Stimulated activated CD4-positive, alpha-beta T cell treated with anti-CD3 and anti-CD28 coated beads, Interleukin-2, amount 100 ng/mL, for 48 hours (primary cell): ENCODE measurements at regions not wholly inside any gene's neighbourhood (a gene's known extent, or its start where the extent isn't known, plus 50 kb on each side); places are given as distances from the start of the nearest gene placed in this dataset.

Experiments used
- DNase-seq, 2 donors: peaks; one replicate each; pipeline ENCODE4 v3.0.0-alpha.2; 2020

DNA sequence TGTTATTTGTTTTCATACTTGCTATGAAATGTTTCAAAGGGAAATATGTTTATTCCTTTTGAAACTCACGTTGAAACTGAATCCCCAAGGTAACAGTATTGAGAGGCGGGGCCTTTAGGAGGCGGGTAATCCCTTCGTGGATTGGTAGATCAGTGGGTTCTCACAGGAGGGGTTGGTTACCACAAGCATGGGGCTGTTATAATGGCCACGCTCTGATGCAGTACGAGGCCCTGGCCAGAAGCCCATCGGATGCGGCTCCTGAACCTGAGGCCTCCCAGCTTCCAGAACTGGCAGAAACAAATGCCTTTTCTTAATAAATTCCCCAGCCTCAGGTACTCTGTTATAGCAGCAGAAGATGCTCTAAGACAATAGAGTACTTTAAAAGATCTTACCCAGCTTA, 135.7 kb downstream of the ASB1 start:
- no peak for DNase-seq

DNA sequence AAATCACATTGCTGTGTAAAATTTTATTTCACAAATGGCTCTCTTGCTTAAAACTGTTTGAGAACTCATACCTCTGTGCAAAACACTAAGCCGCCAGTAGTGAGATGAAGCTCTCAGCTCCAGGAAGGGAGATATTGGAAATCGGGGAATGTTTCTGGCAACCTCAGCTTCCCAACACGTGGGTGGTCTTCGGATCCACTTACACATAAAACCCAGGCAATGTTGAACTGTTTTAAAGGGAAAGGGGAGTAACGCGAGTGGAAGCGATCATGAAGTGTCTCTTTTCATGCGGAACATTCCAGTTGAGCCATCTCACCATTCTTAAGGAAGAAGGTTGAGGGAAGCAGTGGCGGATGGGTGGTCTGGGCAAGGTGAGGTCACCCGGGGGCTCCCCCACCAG, 136.8 kb downstream of the ASB1 start:
- no peak for DNase-seq

DNA sequence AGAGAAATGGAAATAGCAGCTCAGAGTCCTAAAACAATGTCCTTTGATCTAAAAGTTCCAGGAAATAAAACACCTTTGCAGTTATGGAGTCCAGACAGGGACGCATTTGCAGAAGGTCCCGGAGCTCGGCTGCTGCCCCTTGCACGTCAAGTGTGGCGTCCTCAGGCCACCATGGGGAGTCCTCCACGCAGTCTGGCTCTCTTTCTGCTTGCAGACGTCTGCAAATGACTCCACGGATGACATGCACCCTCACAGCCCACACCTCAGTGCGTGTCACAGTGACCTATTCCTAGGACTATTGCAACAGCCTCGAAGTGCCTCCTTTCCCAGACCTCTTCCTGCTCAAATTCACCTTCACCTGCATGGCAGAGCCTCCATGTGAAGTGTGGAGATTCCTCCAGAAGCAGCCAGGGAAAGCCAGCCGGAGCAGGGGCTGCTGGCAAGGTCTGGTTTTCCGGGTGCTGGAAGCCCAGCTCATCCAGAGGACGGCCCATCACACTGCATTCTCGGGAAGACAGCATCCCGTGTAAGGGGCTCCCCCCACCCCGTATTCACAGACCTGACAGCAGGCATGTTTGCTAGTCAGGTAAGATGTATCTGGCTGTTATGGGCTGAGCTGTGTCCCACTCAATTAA, 137.7 kb downstream of the ASB1 start:
- DNase-seq, result no peak

DNA sequence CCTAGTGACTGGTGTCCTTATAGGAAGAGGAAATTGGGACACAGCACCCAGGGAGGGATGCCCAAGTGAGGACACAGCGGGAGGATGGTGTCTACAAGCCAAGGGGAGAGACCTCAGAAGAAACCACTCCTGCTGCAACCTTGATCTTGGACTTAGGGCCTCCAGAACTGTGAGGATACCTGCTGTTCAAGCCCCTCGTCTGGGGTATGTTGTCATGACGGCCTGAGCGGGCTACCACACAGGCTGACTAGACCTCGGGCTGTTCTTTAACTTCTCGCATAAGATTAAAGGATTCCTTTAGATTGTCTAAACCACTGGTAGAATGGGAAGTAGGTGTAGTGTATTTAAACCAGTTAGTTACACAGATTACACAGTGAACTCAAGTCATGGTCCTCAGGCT, 138.3 kb downstream of the ASB1 start:
- no peak for DNase-seq

DNA sequence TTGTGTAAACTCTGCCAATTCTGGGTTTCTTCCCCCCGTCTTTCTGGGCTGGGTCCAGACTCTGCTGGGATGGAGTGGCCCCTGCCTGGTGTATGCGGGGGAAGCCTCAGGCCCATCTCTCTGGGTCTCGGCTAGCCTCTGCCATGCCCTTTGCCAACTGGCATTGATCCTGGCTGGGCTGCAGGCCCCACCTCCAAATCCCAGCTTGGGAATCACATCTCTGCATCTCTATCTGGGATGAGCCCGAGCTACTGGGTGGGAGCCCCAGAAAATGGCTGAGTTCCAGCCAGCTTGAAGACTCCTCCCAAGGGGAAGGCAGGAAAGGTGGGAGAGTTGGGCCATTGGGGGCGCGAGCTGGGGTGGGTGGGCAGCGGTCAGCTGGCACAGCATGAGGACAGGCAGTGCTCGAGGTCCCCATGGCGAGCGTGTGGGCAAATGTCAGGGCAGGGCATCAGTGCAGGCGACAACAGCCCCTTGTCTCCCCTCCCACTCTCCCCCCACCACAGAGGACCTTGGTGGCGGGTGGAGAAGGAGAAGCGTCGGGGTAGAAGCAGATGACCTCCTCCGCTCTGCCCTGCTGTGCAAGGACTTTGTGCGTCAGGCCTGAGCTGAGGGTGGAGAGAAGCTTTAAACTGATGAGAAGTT, 139.4 kb downstream of the ASB1 start:
- no peak for DNase-seq

DNA sequence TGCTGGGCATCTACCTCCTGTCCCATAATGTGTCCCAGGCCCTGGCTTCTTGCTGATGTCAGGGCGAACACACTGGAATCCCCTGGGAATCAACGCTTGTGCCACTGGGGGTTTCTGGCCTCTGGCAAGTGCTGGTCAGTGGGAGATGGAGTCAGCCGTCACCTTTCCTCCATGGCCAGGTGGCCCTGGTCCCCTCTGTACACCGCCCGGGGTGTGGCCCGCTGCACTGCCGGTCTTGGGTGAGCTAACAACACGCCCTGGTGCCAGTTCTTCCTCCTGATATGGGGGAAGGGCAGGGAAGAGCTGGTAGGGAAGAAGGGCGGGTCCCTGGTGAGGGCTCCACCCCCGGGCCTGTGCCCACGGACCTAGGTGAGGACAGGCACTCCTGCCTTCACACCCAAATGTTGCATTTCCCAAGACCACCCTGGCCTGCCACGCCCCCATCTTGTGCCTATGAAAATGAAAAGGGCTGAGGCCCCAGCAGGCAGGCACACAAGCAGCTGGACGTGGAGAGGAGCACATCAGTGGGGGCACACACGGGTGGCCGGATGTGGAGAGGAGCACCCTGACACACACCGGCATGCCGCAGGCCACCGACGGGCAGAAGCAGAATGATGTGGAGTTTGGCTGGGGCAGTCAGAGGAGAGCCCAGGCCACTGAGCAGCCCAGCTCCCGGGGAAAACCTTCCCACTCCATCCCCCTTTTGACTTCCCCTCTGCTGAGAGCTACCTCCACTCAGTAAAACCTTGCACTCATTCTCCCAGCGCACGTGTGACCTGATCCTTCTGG, 140.5 kb downstream of the ASB1 start:
- DNase-seq, result no peak

DNA sequence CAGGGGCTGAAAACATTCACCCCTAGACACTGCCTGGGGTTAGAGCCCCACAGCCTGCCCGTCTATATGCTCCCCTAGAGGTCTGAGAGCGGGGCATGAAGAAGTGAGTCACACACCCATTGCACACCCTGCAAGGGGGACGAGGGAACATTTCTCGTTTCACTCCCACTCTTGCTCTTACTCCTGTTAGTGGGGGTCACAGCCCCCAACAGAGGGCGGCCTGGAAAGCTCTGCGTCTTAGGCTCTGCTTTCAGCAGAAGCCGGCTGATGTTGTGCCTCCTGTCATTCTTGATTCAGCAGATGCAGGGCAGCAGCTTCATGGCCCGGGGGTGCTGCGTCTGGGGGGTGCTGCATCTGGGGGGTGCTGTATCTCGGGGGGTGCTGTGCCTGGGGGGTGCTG, 141.3 kb downstream of the ASB1 start:
- DNase-seq, result no peak

DNA sequence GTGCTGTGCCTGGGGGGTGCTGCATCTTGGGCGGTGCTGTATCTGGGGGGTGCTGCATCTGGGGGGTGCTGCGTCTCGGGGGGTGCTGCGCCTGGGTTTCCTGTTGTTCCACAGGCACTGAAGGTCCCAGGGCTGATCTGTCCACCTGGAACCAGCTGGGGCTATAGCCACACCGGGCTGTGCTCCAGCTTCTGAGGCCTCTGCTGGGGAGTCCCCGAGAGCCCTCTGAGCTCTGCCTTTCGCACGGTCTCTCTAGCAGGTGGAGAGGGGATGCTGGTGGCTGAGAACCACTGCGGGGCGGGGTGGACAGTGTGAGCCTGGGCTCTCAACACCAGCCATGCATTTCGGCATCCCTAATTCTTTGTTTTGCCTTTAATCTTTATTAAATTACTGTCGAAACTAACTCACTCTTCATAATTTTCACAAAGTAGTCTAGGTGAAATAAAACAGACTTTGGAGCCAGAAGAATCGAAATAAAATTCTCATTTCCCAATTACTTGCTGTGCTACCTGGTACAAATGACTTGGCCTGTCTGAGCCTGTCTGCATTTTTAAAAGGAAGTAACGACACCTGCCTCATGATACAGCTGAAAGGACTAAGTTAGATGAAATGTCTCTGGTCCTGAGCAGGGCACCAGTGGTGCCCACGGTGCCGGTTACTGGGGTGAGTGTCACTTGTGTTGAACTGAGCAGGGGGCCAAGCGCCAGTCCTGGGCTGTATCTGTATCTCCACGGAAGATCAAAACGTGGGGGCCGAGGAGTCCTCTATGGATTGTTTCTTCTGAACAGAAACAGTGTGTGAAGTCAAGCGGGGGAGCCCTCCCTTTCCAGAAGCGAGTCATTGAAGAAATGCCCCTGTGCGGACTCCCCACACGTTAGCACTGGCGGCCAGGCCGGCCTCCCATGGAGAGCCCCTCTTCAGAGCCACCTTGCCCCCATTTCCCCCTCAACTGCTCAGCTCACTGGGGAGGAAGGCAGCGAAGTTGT, 142.0 kb downstream of the ASB1 start:
- DNase-seq, result no peak

DNA sequence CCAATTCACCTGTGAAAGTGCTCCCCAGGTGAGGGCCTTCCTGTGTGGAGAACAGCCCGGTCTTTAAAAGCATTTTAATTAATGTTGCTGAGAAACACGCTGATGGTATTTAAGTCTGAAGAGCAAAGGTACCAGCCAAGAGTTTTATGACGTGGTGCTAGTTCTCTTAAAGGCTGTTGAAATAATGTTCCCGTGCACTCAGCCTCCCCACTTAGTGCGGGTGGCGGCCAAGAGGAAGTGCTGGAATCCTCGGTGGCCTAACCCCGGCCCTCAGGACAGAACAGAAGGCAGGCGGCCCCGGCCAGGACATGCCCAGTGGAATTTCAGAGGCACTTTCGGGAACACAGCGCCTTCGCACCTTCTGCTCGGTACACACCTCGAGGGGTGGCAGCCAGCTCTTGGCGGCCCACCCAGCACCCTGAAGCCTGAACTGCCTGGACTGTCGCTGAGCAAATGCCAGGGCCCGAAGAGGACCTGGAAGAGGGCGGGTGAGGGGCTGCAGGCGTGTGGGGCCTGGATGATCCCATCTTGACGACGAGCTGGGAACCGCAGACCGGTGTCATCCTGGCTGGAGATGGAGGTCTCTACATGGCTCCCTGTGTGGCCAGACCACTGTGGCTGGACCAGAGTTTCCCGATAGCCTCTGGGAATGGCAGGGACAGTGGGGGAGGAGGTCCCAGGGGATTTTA, 142.9 kb downstream of the ASB1 start:
- no peak for DNase-seq

DNA sequence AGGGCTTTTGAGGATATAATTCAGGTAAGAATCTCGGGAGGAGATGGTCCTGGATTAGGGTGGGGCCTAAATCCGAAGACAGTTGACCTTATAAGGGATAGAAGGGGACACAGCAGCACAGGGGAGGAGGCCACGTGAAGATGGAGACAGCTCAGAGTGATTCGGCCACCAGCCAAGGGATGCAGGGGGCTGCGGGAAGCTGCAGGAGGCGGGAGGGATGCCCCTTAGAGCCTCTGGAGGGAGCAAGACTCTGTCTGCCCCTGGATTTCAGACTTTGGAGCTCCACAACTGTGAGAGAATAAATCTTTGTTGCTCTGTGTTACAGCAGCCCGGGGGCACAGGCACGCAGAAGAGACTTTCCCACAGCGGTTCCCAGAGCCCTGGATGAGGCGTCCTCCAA, 143.7 kb downstream of the ASB1 start:
- DNase-seq, result no peak

DNA sequence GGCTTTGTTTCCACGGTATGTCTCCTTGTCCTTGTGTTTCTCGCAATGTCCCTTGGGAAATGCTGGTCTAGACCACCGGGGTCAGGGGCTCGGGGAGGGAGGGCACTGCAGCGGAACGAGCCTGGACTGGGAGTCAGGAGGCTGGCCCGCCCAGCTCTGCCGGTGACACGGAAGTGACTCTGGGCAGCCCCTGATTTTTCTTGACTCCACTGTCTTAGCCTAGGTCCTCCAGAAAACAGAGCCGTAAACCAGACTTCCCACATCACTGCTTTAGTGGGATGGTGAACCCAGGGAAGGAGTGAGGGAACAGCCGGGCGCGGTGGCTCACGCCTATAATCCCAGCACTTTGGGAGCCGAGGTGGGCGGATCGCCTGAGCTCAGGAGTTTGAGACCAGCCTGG, 144.2 kb downstream of the ASB1 start:
- DNase-seq, result no peak

DNA sequence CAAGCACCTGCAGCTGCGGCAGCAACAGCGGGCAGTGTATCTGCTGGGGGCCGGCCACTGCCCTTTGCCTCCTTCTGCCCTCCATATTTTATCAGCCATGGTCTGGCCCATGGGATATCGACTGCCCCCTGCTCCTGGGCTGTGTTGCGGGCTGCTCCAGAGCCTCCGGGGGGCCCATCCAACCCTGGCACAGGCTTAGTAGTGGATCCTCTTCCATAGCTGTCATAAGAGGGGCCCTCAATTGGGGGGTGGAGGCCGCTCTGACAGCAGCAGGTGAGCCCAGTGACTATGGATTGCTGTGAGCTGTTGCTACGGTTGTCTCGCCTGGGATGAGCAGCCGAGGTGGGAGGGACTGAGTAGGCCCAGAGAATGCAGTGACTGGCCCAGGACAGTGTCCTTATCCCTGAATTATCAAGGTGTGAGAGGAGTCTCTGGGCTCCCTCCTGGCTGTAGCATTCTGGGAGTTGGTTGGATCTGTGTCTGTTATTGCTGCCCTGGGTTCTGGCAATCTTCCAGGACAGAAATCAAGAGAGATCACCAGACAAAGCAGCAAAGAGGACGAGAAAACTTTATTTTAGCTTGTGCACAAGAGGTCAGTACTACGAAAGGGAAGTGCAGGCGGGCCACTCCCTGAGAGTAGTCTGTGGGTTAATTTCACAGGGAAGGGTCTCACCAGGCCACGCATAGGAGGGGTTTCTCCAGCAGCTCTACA, 145.1 kb downstream of the ASB1 start:
- DNase-seq, result no peak

DNA sequence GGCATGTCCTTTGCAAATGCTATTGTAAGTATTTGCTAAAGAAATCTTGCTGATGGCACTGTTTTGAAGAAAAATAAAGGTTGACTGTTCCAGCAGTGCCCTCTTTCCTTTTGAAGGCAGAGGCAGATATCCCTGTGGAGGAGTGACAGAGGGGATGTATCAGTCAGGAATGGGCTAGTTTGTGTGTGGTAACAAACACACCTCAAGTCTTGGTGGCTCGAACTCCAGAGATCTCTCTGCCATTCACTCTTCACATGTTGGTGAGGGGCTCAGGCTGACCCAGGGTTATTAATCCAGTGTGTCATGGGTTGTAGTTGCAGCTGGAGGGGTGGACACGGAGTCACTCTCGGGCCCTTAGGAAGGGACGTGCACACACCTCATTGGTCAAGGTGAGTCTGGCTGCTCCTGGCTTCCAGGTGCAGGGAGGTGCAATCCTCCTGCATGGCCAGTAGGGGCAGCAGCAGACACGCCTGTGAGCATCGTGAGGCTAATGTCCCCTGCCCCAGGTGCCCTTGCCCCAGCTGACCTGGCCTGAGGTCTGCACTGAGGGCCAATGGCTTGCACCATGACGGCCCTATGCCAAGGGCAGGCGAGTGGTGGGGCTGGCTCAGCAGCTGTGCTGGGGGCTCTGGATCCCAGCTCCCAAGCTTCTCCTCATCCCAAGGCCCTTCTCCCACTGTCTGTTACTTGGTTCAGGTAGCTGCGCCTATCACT, 146.5 kb downstream of the ASB1 start:
- DNase-seq, result peak in 1 of 2 donors; percentile 21

DNA sequence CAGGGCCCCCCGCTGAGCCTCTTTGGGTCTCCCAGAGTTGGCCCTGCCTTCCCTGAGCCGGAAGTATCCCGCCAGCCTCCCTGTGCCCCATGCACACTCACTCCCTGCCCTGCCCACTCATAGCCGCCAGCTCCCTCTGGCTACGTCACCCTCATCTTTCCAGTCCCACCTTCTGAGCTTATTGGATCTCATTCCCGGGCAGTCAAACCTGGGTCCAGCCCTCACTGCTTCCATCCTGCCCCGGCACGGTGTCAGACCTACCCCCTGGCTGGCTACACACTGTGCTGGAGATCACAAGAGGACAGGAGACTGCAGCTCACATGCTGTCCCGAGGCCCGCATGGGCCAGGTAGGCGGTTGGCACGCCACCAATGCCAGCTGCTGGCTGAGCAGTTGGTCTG, 147.2 kb downstream of the ASB1 start:
- DNase-seq, result no peak

DNA sequence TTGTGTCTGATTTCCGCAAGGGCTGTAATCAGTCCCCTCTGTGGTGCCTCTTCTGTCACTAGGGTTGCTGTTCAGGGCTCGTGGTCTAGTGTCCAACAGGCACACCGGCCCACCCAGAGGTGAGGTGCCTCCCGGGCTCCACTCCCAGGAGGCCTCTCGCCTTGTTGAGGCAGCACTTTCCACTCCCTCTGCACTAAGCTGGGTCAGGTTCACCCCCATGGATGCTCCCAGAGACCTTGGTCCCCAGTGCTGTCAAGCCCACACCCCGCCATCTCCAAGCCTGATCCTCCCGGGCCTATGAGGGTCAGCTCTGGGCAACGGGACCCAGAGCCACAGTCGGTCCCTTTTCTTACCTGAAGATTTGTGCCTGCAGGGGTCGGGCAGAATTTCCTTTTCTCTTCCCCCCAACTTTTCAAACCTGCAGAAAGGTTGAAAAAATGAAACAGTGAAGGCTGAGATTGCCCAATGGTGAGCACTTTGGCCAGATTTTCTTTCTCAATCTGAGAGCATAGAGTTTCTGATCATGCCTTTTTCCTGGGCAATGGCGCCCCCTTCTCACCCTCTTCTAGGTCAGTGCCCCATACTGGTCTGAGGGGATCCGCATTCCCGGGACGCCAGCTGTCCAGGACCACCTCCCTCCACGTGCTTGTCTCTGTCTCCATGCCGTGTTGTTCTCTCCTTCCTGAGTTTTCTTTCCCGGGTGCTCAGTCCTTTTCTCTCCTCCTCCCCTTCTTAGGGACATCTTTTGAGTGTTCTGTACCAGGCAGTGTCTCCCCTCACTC, 148.0 kb downstream of the ASB1 start:
- DNase-seq, result no peak

DNA sequence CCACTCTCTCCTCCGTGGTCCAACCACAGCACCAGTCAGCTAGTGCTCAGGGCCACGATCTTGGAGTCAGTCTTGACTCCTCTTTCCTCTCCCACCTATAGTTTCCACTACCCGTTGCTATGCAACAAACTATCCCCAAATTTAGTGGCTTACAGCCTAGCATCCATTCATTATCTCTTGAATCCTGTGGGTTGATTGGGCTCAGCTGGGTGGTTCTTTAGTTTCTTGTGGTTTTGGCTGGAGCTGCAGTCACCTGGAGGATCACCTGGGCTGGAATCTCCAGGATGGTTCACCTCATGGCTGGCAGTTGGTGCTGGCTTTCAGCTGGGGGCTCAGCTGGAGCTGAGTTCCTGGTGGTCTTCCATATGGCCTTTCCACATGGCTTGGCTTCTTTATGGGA, 149.9 kb downstream of the ASB1 start:
- no peak for DNase-seq

DNA sequence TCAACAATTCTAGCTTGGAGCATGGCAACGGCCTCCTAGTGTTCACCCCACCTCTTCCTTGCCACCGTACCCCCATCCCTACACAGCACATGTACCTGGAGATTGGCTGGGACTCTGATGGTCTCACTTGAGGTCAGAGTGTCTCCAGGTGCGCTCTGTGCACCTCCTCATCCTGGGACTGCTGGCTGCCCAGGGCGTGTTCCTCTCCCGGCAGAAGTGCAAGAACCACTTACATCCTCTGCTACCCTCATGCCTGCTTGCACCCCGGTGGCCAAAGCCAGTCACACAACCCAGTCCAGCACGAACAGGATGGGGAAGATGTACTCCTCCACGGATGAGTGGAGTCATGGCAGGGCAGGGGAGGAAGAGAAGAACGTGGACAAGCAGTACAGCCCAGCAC, 151.5 kb downstream of the ASB1 start:
- DNase-seq, result no peak

DNA sequence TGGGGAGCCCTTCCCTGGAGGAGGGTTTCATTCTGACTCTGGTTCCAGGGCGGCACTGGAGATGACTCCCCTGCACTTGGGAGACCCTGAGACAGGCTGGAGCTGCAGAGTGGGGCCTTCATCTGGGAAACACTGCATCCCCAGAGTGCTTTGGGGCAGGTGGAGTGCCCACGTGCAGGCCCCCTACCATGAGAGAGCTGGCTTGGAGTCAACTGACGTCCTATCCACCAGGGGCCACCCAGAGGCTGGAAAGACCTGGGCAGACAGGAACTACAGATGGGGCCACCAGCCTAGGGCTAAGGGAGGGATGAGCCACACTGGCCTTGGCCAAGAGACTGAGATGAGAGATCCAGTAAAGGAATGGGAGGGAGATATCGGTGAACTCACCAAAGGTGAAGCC, 153.8 kb downstream of the ASB1 start:
- no peak for DNase-seq

DNA sequence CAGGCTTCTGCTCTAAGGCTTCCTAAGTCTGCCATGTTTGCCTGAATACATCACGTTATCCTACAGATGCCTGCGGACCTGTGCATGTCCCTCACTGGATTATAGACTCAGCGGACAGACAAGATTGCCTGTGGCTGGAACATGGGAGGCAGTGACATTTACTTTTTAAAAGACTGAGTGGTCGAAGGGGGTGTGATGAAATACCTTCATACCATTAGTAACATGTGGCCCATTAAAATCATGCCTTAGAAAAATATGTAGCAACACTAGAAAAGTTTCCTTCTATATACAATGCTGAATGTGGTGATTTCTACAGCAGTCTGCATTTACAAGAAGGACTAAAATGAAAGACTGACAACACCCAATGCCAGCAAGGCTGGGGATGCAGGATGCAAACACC, 154.4 kb downstream of the ASB1 start:
- DNase-seq, result no peak

DNA sequence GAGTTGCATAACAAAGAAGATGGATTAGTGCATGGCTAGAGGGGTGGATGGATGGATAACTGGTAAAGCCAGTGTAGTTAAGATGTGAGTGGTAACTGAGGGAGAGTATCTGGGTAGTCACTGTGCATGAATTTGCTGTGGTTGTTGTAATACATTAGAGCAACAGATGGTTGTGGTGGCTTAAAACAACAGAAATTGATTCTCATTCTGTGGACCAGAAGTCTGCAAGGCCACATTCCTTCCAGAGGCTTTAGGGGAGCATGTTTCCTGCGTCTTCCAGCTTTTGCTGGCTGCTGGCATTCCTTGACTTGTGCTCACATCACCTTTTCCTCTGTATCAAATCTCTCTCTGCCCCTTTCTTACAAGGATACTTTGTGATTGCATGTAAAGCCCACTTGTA, 155.4 kb downstream of the ASB1 start:
- no peak for DNase-seq
